ENCODE measurements at regions not wholly inside any gene's neighbourhood (a gene's known extent, or its start where the extent isn't known, plus 50 kb on each side); places are given as distances from the start of the nearest gene placed in this dataset.

DNA sequence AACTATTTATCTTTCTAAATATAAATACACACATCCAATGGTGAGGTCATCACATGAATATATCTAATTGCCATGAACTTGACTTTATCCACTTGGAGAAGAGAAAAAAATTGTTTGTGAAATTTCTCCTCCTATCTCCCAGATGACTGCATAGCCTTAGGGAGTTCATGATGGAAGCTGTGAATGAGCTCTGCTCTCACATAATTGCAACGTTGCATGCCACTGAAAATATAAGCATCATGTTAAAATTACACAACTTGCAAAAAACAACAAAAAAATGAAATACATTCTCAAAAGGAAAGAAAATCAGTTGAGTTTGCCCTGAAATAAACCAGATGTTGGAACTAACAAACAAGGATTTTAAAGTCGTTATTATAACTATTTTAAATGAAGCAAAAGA, 50.6 kb upstream of the OSR1 start:
- FAIRE-seq: no peak

DNA sequence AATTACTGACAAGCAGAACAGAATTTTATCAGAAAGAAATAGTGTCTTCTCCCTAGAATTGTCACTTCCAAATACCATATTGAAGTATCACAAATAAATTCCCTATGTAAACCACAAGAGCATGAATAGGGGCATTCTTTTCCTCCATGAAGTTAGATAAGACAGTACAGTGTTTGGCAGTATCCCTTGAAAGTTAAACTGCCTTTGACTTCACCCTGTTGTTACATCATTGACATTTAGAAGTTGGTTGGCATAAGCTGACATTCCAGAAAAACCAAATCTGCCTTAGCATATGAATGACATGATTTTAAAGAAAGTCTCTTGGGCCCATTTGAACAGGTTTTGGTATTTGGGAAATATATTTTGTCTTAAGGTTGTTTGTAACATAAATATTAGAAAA, 50.2 kb upstream of the OSR1 start:
- FAIRE-seq: no peak

Measured in A204.1 (cell line).